Stimulated activated naive CD8-positive, alpha-beta T cell treated with anti-CD3 and anti-CD28 coated beads, Interleukin-15, Interleukin-2, amounts not matched to agents 100 U/mL and 50 U/mL, for 24 hours (primary cell): ENCODE measurements at regions not wholly inside any gene's neighbourhood (a gene's known extent, or its start where the extent isn't known, plus 50 kb on each side); places are given as distances from the start of the nearest gene placed in this dataset.
"Not testable (repeated sequence)": the region's sequence is repeated elsewhere in the genome, so short reads cannot be mapped to it uniquely, and the experiment has no call there.

Experiments
- ATAC-seq: fragments of 150-1000 bp; cut with Tn5 transposase; one replicate; pipeline ENCODE4 v1.10.0; 2021
- DNase-seq: peaks from one replicate; pipeline ENCODE4 v3.0.0; 2021

DNA sequence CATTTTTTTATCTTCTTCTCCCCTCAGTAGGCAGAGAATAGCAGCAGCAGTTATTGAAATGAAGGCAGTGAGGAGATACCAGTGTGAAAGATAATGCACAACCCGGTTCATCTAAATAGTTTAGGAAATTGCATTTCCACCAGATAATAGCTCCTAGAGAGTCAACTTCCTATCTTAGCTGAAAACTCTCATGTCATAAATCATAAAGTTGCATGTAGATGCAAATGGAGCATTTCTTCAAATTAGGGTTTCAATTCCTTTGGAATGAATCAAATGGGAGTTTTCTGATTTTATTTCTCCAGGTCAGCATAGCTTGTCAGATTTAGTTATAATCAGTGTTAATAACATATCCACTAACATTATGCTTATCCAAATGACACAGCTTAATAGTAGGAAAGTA lies 335.3 kb downstream of the CNTNAP4 start:
- ATAC-seq (no peak), DNase-seq (no peak)

DNA sequence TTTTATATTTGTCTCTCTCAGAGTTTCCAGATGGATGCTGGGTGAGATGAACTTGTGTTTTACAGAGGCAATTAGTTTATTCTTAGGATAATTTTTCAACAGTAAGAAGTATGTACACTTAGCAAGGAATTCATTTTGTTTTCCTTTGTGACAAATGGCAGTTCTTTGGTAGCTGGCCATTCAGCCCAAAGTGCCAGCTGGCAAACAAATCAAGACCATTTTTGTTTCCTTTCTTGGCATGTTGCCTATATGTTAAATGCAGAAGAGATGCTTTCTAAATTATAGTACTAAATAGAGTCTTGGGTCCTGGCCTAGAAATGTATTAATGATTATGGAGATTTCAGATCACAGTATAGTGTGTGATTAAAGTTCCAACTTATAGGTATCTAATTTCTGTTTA lies 337.1 kb downstream of the CNTNAP4 start:
- ATAC-seq (no peak), DNase-seq (no peak)

DNA sequence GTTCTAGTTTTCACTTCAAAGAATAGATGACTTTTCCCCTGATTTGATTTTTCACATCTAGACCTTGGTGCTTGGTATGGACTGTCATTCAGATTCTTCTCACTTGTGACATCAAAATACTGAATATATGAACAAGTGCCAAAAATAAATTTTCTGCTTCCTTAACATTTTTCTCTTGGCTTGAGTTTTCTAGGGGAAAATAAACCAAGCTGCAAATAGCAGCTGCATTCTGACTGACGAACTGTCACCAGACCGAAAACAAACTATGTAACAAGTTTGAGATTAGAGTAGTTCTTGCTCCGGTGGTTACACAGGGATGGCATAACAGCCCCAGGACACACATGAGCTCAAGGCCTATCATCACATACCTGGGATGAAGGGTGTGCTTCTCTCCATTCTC lies 345.7 kb downstream of the CNTNAP4 start:
- DNase-seq (no peak), ATAC-seq (no peak)

DNA sequence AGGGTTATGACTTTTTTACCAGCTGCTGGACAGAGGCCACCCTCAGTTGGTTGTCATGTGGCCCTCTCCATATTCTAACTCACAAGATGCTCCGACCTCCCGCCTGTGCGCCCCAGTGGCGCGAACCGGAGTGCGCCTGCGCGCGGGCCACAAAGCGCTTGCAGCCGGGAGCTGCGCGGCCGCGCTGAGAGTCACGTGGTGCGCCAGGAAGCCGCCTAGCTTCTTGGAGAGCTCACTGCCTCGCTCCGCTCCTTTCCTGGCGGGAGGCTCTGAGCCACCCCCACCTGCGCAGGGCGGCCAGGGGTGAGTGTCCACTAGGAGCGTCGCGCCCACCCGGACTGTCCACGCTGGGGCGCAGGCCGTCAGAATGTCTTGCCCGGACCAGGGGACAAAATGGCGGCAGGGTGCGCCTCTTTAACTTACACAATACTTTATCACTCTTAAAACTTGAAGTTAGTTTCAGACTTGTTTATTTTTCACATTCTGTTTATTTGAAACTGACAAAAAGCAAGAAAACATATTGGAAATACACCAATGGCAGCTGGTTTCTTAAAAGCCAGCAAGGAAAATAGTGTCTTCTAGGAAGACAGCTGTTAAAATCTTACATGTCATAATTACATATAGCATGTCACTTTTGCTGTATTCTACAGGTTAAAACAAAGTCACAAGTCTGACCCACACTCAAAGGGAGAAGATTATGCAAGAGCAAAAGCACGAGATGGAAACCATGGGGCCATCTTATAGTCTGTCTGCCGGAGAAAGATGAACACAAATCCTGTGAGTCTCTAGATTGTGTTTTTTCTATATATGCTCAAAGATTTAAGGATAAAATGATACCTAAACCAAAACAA lies 357.9 kb downstream of the CNTNAP4 start:
- ATAC-seq = no peak

DNA sequence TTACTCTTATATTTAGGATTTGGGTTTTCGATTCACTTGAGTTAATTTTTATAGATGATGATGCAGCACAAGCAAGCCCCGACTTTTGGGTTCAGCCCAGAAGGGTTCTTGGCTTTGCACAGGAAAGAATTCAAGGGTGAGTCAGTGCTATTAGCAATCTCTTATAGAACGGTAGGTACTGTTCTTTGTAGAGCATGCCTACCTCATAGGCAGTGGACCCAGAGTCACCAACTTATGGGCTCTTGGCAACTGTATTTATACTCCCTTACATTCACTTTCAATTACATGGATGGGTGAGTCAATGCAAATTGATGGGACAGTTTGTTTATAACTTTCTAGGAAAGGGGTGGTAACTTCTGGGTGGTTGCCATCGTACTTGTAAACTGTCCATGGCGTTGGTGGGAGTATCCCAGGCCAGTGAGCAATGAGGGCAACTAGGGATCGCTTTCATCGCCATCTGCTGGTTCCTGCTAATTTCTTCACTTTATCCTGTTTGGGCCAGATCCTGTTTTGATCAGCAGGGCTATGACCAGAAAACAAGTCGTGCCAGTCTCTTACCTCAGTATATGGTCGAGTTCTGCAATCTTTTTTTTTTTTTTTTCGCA lies 362.6 kb downstream of the CNTNAP4 start:
- no peak for DNase-seq
- no peak for ATAC-seq

More for the DNA sequence above, 357.9 kb downstream of the CNTNAP4 start:
- DNase-seq = no peak

DNA sequence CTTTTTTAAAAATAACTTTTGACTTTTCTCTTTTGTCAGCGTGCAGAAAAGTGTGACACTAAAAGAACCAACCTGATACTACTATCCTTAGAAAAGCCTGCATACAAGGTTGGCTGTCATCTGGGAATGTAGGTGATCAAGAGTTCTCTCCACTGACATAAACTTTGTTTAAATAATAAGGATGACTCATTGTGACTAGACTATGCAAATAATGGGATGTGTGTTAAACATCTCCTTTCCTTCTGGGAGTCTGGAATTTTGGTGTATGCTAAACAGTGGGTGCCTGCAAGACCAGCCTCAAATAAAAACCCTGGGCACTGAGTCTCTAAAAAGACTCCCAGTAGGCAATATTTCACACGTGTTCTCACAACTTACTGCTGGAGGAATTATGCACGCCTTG lies 373.4 kb downstream of the CNTNAP4 start:
- ATAC-seq (no peak), DNase-seq (no peak)

DNA sequence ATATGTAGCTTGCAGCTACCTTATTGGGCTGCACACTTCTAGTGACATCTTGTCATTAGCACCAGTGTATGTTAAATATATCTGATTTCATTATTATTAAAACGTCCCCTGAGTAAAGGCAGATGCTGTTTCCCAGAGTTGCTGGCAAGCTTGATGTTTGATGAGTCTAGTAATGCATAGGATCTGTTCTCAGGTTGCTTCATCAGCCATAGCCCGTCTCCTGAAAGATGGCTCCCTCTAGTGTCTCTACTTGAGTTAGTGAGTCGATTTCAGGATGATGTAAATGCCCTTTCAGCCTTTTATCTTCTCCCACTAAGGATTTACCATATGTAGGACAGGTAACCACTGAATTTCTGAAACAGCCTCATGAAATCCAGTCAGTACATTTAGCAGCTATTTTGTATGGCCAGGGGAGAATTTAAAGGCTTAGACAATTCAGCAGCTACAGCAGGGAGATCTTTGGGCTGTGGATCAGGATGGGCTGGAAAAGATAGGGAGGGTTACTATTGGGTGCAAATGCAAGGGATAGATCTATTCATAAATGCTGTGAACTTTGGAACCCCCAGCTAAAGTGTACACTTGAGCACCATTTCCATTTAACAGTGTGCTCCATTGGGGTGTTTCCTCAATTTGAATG lies 376.3 kb downstream of the CNTNAP4 start:
- no peak for DNase-seq
- no peak for ATAC-seq

DNA sequence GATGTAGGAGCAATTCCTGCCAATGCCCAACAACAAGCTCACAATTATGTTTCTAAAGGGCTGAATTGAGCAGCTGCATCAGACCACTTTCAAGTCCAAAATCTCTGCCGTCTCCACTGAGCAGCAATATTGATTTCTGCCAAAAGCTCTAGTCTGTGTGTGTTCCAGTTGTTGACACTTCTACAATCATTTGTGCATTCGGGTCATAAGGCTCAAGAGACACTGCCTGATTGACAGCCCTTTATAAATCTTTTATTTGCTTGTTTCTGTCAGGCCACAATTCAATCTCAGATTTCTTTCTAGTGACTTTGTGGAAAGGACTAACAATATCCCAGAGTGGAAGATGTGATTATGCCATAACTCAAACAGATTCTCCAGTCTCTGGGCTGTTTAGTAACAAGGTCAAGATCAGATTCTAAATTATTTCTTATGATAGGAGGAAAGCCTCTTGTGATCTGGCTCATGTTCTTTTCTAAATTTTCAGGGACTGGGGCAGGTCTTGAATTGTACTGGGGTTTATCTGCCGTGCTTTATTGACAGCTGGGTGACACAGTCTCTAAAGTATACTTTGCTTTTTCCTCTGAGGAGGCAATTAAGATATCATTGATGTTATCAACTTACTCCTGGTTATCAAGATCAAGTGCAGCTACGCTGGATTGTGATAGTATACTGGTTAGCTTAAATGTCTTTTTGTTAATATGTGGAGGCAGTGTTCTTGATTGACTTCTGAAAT lies 377.1 kb downstream of the CNTNAP4 start:
- ATAC-seq = no peak

DNA sequence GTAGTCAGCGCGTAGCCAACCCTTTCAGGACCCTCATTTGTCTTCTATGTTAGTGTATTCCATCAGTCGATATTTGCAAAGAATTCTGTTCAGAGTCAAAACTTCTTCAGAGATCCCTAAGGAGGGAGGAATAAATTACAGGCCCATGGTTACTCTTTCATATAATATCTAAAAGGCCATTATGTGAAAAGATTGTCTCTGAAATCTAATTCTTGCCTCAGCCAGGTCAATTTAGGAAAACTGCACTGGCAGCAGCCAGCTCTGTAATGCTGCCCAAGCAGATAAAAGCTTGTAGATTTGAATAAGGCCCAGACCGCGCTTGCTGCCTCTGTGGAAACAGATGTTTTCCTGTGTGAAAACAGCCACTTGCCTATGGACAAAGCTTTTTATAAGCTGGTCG lies 379.8 kb downstream of the CNTNAP4 start:
- DNase-seq (no peak), ATAC-seq (no peak)

More for the DNA sequence above, 377.1 kb downstream of the CNTNAP4 start:
- DNase-seq = no peak

DNA sequence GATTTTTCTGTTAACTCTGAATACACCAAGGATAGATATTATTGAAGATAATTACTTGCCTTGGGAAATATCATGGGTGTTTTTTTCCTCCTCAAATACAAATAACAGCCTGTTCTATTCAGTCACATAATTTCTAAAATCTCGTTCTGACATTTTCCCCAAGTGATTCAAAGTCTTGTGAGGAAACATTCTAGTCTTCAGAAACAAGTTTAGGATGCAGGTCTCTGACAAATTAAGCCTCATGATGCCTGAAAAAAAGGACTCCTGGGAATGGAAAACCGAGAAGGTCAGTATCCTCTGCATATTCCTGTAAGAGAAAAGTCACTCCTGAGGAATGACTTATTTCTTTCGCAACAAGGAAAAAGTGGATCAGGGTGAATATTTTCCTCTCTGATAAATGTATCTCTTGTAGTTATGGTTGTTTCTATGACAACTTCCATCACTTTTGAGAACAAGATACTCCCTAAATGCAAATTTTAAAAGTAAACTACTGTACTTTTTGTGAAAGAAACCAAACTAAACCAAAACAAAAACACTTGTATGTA lies 384.6 kb downstream of the CNTNAP4 start:
- ATAC-seq = no peak
- DNase-seq = no peak

DNA sequence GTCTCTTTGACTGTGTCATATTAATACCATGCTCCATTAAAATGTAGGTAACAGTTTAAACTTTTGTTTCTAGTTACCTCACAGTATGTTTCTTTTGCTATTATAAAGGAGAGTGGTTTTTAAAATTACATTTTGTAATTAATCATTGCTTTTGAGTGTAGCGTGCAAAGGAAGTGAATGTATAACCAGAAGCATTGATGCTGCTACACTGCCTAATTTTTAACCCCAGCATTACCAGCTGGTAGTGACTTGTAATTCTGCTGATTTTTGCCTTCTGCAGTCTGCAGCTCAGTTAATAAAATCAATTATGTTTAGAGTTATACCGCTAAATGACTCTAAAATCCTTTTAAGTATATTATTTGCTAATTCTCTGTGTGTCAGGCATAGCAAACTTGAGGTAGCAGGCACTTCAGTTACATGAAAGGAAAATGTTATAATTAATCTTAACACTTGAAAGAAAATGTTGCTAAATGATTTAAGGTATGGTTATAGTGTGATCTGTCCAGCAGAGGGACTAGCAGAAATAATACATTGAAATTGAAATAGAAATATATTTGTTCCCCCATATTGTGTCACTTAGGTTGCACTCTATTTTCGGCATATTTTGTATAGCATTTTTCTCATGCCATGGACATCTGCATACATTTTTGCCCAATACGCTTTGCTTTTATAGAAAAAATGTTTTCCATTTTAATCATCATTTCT lies 388.5 kb downstream of the CNTNAP4 start:
- ATAC-seq (no peak), DNase-seq (no peak)

DNA sequence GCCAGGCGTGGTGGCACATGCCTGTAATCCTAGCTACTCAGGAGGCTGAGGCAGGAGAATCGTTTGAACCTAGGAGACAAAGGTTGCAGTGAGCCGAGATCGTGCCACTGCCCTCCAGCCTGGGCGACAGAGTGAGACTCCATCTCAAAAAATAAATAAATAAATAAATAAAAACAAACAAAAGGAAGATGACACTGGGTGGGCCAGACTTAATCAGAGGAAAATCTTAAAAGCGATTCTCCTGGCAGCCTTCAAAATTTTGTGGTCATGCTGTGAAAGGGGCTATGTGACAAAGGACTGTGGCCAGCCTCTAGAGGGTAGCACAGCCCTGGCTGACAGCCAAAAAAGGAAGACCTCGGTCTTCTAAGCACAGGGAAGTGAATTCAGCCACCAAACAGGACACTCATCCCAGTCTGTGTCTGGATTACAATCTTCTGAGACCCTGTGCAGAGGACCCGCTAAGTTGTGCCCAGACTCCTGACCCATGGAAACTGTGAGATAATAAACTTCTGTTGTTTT lies 391.1 kb downstream of the CNTNAP4 start:
- DNase-seq (no peak), ATAC-seq (no peak)

DNA sequence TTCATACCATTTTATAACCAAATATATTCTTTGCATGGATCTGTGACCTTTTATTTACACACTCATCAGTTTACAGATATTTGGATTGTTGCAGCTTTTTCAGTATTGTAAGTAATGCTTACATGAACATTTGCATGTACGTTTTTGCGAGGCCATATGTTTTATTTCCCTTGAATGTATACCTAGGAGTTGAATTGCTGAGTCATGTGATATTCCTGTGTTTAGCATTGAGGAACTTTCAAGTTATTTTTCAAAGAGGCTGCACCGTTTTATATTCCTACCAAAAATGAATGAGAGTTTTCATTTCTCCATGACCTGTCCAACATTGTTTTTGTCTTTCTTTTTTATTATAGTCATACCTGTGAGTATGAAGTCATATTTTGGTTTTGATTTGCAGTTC lies 392.1 kb downstream of the CNTNAP4 start:
- DNase-seq (no peak), ATAC-seq (no peak)

DNA sequence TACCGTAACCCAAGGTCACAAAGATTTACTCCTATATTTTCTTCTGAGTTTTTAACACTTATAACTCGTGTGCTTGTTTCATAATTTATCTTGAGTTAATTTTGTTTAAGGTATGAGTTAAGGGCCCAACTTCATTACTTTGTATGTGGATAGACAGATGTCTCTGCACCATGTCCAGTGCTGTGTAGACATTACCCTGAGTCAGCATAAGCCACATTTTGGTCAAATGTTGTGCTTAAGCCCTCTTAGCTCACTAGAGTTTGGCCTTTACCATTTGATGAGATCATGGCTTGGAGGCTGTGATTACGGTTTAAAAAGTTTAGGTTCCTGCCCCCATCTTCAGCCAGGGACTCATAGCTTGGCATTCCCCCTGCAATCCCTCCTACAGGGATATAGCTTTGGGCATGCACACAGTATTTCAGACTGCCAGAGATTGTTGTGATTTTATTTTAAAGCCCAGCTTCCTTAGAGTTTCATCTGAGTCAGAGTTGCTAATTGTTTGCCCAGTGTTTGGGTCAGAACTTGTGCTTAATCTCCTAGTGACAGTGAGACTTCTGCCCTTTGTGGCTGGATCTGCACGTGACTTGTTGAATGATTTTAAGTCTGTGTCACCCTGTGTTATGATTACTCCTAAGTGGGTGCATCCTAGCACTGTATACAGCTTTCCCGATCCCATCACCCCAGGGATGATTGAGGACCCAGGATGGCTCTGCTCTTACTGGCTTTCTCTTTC lies 393.1 kb downstream of the CNTNAP4 start:
- DNase-seq (no peak), ATAC-seq (no peak)

DNA sequence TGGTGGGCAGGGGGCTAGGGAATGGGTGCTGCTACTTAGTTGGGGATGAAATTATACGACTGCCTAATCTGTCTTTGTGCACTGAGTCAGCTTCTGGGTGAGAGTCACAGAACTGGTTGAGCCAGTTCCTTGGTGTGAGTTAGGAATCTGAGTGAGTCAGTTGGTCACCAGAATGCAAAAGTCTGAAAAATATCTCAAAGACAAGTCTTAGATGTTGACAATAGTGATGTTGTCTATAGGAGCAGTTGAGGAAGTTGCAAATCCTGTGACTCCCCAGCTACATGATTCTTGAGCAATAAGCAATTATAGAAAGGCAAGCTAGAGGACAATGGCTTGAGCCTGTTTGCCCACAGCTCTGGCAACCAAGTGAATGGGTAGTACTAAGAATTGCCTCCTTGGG lies 399.2 kb downstream of the CNTNAP4 start:
- no peak for DNase-seq
- no peak for ATAC-seq

DNA sequence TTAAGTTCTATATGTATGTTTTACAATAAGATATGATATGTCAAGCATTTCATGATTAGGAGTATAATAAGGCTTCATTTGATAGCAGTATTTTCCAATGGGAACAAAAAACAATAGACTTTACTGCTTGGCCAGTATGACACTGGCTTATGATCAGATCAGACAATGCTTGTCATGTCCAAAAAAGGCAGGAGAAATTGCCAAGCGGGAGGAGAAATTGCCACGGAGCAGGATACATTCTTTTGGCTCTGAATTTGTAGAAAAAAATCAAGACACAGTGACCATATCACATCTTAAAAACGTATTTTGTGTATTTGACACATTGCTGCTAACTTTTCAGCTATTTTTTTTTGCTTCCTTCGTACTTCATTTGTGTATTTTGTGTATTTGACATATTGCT lies 404.1 kb downstream of the CNTNAP4 start:
- DNase-seq (no peak), ATAC-seq (no peak)

DNA sequence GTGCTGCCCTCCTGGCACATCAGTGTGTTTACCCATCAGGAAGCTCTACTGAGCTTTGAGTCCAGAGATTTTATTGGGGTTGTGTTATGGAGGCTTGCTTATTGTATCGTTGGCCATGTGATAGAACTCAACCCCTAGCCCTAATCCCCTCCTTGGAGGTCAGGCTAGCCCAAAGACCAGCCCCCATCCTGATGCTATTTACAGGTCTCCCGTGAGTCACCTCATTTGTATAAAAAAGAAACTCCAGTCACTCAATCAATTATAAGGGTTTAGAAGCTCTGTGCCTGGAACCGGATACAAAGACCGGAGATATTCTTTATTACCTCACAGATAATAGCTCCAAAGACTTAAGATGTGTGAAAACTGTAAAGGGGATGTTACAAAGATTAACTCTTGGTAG lies 405.9 kb downstream of the CNTNAP4 start:
- DNase-seq = no peak
- no peak for ATAC-seq

DNA sequence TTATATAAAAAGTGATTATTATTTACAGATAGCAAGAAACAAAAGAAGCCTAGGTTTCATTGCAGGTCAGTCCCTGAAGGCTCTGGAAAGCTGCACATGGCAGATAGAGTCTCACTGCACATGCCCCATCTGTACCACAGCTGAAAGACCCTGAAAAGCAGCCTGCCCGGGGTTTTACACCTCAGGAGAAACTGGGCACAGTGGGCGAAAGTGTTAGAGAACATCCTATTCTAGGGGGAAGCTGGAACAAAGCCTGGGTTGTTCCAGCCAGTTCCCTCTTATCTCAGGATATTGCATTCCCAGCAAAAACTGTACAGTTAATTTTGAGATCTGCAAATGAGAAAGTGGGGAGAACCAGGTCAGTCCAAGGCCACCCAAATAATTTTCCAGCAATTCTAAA lies 419.7 kb downstream of the CNTNAP4 start:
- ATAC-seq (no peak), DNase-seq (no peak)

DNA sequence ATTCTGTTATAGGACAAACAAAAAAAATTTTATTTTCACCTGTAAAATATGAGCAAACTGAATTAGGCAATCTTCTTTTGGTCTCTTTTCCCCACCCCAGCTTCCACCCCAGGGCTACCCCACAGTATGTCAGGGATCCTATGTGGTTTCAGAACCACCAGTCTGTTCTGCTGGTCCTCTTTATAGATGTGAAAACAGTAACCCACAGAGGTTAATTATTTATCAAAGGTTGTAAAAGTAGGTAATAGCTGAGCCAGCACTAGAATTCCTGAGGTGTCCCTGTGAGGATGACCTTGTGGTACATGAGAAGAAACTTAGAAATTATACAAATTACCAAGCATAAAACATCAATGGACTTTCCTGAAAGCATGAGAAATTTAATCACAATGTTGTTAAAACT lies 428.7 kb downstream of the CNTNAP4 start:
- no peak for DNase-seq
- no peak for ATAC-seq

DNA sequence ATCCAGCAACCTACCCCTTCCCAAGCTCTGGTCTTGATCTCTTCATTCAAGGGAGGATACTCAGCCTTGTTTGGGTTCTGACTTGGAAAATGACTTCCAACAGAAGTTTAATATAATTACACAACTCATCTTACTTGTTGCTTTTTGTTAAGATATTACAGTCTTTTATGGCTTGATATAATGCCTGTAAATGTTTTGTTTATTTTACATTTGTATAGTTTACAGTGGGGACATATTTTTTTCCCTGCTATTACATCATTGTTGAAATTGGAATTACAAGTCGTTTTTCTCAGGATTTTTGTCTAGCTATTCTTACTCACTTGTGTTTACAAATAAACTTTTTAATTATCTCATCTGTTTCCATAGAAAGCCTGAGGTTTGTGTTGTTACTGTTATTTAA lies 436.0 kb downstream of the CNTNAP4 start:
- DNase-seq (no peak), ATAC-seq (no peak)

DNA sequence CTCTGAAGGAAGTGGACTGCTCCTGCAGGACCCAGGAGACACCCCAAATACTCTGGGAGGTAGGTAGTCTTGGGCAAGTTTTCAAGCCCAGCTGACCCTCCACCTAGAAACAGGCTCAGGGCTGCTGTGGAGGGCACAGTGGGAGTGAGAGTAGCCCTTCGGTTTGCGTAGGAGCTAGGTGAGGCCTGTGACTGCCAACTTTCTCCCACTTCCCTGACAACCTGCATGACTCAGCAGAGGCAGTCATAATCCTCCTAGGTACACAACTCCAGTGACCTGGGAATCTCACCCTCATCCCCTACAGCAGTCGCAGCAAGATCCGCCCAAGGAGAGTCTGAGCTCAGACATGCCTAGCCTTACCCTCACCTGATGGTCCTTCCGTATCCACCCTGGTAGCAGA lies 439.1 kb downstream of the CNTNAP4 start:
- not testable (repeated sequence) for ATAC-seq

More for the DNA sequence above, 439.1 kb downstream of the CNTNAP4 start:
- DNase-seq = not testable (repeated sequence)
